Astrocyte (in vitro differentiated cells and primary cell): ENCODE measurements at regions not wholly inside any gene's neighbourhood (a gene's known extent, or its start where the extent isn't known, plus 50 kb on each side); places are given as distances from the start of the nearest gene placed in this dataset.
A peak's percentile ranks its signal among the peaks of the same experiment; 100 is the strongest.

Source experiments
- DNase-seq: peaks from one replicate; pipeline ENCODE4 v3.0.0-alpha.2; 2010; ENCODE audit warnings: low read depth
- FAIRE-seq: peaks from 2 replicates; lab custom pipeline; 2011; peaks lifted over from hg19 to GRCh38; lab: Jason Lieb, UNC
- H2AFZ ChIP-seq: 2 replicates; pipeline ENCODE4 v1.6.0; 2012; ENCODE audit warnings: low read depth, low read length, inconsistent platforms
- H3K27ac ChIP-seq: 2 replicates; pipeline ENCODE4 v1.5.1; 2011; ENCODE audit warnings: low read depth, low read length, inconsistent platforms
- H3K27me3 ChIP-seq: 2 replicates; pipeline ENCODE4 v1.6.0; 2011; ENCODE audit warnings: low read length, inconsistent platforms; ENCODE audit not compliant: insufficient read depth
- H3K36me3 ChIP-seq: 2 replicates; pipeline ENCODE4 v1.5.1; 2011; ENCODE audit warnings: low read length, inconsistent platforms; ENCODE audit not compliant: insufficient read depth
- H3K4me1 ChIP-seq: 2 replicates; pipeline ENCODE4 v1.5.1; 2011; ENCODE audit warnings: low read length, inconsistent platforms; ENCODE audit not compliant: insufficient read depth
- H3K4me2 ChIP-seq: 2 replicates; pipeline ENCODE4 v1.6.0; 2012; ENCODE audit warnings: low read length, inconsistent platforms
- H3K4me3 ChIP-seq: 2 replicates; pipeline ENCODE4 v1.5.1; 2011; ENCODE audit warnings: low read depth, mild to moderate bottlenecking, low read length, inconsistent platforms; ENCODE audit not compliant: insufficient read depth
- H3K79me2 ChIP-seq: 2 replicates; pipeline ENCODE4 v1.6.0; 2012; ENCODE audit warnings: mild to moderate bottlenecking, low read length, inconsistent platforms; ENCODE audit not compliant: insufficient read depth
- H3K9ac ChIP-seq: 2 replicates; pipeline ENCODE4 v1.6.0; 2012; ENCODE audit warnings: mild to moderate bottlenecking, low read length, inconsistent platforms
- H3K9me3 ChIP-seq: 2 replicates; pipeline ENCODE4 v1.5.1; 2012; ENCODE audit warnings: low read depth, mild to moderate bottlenecking, low read length, inconsistent platforms; ENCODE audit not compliant: insufficient read depth
- H4K20me1 ChIP-seq: 2 replicates; pipeline ENCODE4 v1.6.0; 2012; ENCODE audit warnings: low read length, inconsistent platforms; ENCODE audit not compliant: insufficient read depth
- H3K27ac Mint-ChIP-seq: one replicate; pipeline ENCODE4 v1.8.0; 2021; ENCODE audit warnings: mild to moderate bottlenecking, mixed read lengths; ENCODE audit not compliant: unreplicated experiment
- H3K27me3 Mint-ChIP-seq: one replicate; pipeline ENCODE4 v1.8.0; 2021; ENCODE audit warnings: low read depth, mixed read lengths; ENCODE audit not compliant: unreplicated experiment
- H3K36me3 Mint-ChIP-seq: one replicate; pipeline ENCODE4 v1.8.0; 2021; ENCODE audit warnings: low read depth, mixed read lengths; ENCODE audit not compliant: unreplicated experiment
- H3K4me1 Mint-ChIP-seq: one replicate; pipeline ENCODE4 v1.8.0; 2021; ENCODE audit warnings: low read depth, mixed read lengths; ENCODE audit not compliant: unreplicated experiment
- H3K4me3 Mint-ChIP-seq: one replicate; pipeline ENCODE4 v1.8.0; 2021; ENCODE audit warnings: mild to moderate bottlenecking, moderate library complexity, mixed read lengths; ENCODE audit not compliant: unreplicated experiment
- H3K9me3 Mint-ChIP-seq: one replicate; pipeline ENCODE4 v1.8.0; 2021; ENCODE audit warnings: mild to moderate bottlenecking, mixed read lengths; ENCODE audit not compliant: unreplicated experiment
- CTCF ChIP-seq: IDR thresholded peaks from 2 replicates; pipeline ENCODE4 v1.5.1; 2011; ENCODE audit warnings: low read depth, mild to moderate bottlenecking, inconsistent platforms, low read length, moderate library complexity; ENCODE audit not compliant: insufficient read depth
- EZH2 ChIP-seq: IDR thresholded peaks from 2 replicates; pipeline ENCODE4 v1.6.1; 2012; ENCODE audit warnings: mild to moderate bottlenecking, low read length, inconsistent platforms; ENCODE audit not compliant: insufficient read depth

DNA sequence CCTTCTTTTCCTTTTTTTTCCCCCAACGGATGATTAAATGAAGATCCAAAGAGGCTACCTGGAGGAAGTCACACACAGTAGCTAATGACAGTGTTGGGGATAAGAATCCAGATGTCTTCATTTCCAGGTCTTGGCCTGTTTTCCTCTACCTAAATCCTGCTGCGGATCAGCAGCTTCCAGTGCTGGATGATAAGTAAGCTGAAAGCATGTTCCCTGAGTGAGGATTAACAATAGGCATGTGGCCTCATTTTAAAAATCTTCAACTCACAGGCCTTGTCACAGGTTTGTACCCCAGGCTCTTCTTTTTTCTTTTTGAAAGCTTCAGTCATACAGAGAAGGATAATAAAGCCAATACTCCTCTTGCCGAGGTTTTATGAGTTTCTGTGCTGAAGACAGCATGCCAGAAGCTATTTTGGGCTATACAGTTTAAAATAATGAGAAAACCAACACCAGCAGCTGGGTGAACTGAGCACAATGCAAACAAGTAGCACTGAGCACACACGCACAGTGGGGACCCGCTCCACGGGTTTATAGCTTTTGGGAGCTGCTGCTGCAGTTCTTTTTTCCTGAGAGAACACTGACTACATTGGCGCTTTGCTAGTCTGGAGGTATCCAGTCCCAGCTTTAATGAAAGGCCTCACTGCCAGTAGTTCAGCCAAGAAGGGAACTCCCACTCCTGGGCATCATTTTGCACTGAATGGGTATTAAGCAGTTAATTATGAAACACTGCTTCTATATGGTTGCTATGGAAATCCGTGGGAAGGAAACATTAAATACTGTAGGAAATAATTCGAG lies 184.2 kb upstream of the CTSO start:
- Histone ChIP-seq H3K9ac (no peak overlapping the region), H3K27me3 (no peaks in the 10 kb centered on the region), H4K20me1 (no peaks in the 10 kb centered on the region), H3K27ac (no peak overlapping the region), H3K79me2 (no peaks in the 10 kb centered on the region), H3K9me3 (no peaks in the 10 kb centered on the region), H3K36me3 (no peaks in the 10 kb centered on the region), H2AFZ (peak overlapping the region; percentile 38), H3K4me3 (no peak overlapping the region), H3K4me2 (no peak overlapping the region), H3K4me1 (no peaks in the 10 kb centered on the region)
- Mint-ChIP-seq H3K9me3 (no peaks in the 10 kb centered on the region), H3K4me3 (no peak overlapping the region), H3K36me3 (no peaks in the 10 kb centered on the region), H3K4me1 (no peaks in the 10 kb centered on the region), H3K27me3 (no peaks in the 10 kb centered on the region), H3K27ac (no peak overlapping the region)
- FAIRE-seq, result no peak
- no peak for DNase-seq
- TF ChIP-seq EZH2 (no peak), CTCF (no peak)

- no peaks in the 10 kb centered on the region for H3K4me1 ChIP-seq
- FAIRE-seq, result no peak
- H3K4me2 ChIP-seq, result peak overlapping the region; percentile 12
These were observed 178.5 kb upstream of the CTSO start for GRCh38 chr4:156132196-156132595.

More at GRCh38 chr4:156132196-156132595, 178.5 kb upstream of the CTSO start:
- Histone ChIP-seq H2AFZ (no peak overlapping the region), H3K9me3 (no peaks in the 10 kb centered on the region), H3K27me3 (no peaks in the 10 kb centered on the region), H4K20me1 (no peaks in the 10 kb centered on the region), H3K4me3 (no peak overlapping the region), H3K27ac (no peak overlapping the region), H3K9ac (no peak overlapping the region), H3K36me3 (no peaks in the 10 kb centered on the region), H3K79me2 (no peaks in the 10 kb centered on the region)
- no peak overlapping the region for H3K4me3 Mint-ChIP-seq
- H3K27ac Mint-ChIP-seq, result no peak overlapping the region
- H3K9me3 Mint-ChIP-seq, result no peaks in the 10 kb centered on the region
- DNase-seq, result no peak
- no peak for TF ChIP-seq EZH2
- no peak for TF ChIP-seq CTCF
- H3K36me3 Mint-ChIP-seq, result no peaks in the 10 kb centered on the region
- no peaks in the 10 kb centered on the region for H3K27me3 Mint-ChIP-seq
- H3K4me1 Mint-ChIP-seq, result peaks cover 7% of the 10 kb centered on the region
